Loucy (cell line): ENCODE measurements at regions not wholly inside any gene's neighbourhood (a gene's known extent, or its start where the extent isn't known, plus 50 kb on each side); places are given as distances from the start of the nearest gene placed in this dataset.

Experiments used
- H2AFZ ChIP-seq: fragments of 200-600 bp; sonication (generic); 2 replicates; pipeline ENCODE4 v1.6.0; 2016; ENCODE audit warnings: antibody characterized with exemption, mild to moderate bottlenecking, low read length, moderate library complexity
- H3F3A ChIP-seq: fragments of 200-600 bp; 2 replicates; pipeline ENCODE4 v1.6.0; 2016; ENCODE audit warnings: antibody characterized with exemption, low read depth, mild to moderate bottlenecking
- H3K27me3 ChIP-seq: fragments of 200-600 bp; sonication (generic); 2 replicates; pipeline ENCODE4 v1.6.1; 2014; ENCODE audit warnings: low read length, mild to moderate bottlenecking; ENCODE audit not compliant: insufficient read depth, poor library complexity, severe bottlenecking
- H3K36me3 ChIP-seq: fragments of 200-600 bp; sonication (generic); 2 replicates; pipeline ENCODE4 v1.6.1; 2016; ENCODE audit warnings: low read length; ENCODE audit not compliant: insufficient read depth
- H3K4me1 ChIP-seq: fragments of 200-600 bp; sonication (generic); 2 replicates; pipeline ENCODE4 v1.5.1; 2014; ENCODE audit warnings: low read length, mild to moderate bottlenecking; ENCODE audit not compliant: insufficient read depth, poor library complexity, severe bottlenecking
- H3K4me2 ChIP-seq: fragments of 200-600 bp; sonication (generic); 2 replicates; pipeline ENCODE4 v1.6.0; 2014; ENCODE audit warnings: antibody characterized with exemption, low read length, low read depth, mild to moderate bottlenecking; ENCODE audit not compliant: poor library complexity, severe bottlenecking
- H3K4me3 ChIP-seq: fragments of 200-600 bp; sonication (generic); 2 replicates; pipeline ENCODE4 v1.5.1; 2014; ENCODE audit warnings: low read length, mild to moderate bottlenecking, mixed read lengths; ENCODE audit not compliant: poor library complexity, severe bottlenecking
- H3K79me2 ChIP-seq: fragments of 200-600 bp; sonication (generic); 2 replicates; pipeline ENCODE4 v1.6.1; 2014; ENCODE audit warnings: low read length; ENCODE audit not compliant: insufficient read depth
- H3K9ac ChIP-seq: fragments of 200-600 bp; sonication (generic); 2 replicates; pipeline ENCODE4 v1.6.0; 2014; ENCODE audit warnings: mild to moderate bottlenecking, low read depth, low read length, moderate library complexity; ENCODE audit not compliant: poor library complexity, severe bottlenecking
- H3K9me2 ChIP-seq: fragments of 200-600 bp; sonication (generic); replicated peaks from 2 replicates; pipeline ENCODE4 v1.6.1; 2016; ENCODE audit warnings: low read depth, low read length, mixed read lengths
- H3K9me3 ChIP-seq: fragments of 200-600 bp; sonication (generic); 2 replicates; pipeline ENCODE4 v1.6.1; 2014; ENCODE audit warnings: mild to moderate bottlenecking, antibody characterized with exemption, low read length, low read depth; ENCODE audit not compliant: insufficient read depth
- H4K20me1 ChIP-seq: fragments of 200-600 bp; sonication (generic); 2 replicates; pipeline ENCODE4 v1.6.0; 2014; ENCODE audit warnings: antibody characterized with exemption, low read length, mild to moderate bottlenecking; ENCODE audit not compliant: insufficient read depth, poor library complexity, severe bottlenecking
- CTCF ChIP-seq: fragments of 200-600 bp; sonication (generic); conservative IDR thresholded peaks from 2 replicates; pipeline ENCODE4 v1.5.1; 2014; ENCODE audit warnings: mild to moderate bottlenecking, antibody characterized with exemption, low read length
- EZH2phosphoT487 ChIP-seq: fragments of 200-600 bp; IDR thresholded peaks from 2 replicates; pipeline ENCODE4 v1.6.1; 2018; ENCODE audit warnings: antibody characterized with exemption, mild to moderate bottlenecking, moderate library complexity, borderline replicate concordance

GRCh38 chr10:128437786-128438345, 311.6 kb upstream of the MKI67 start:
- H3K9me3 ChIP-seq = no peaks in the 10 kb centered on the region
- no peak overlapping the region for H3K4me3 ChIP-seq
- no peaks in the 10 kb centered on the region for H3K4me1 ChIP-seq
- H4K20me1 ChIP-seq = no peaks in the 10 kb centered on the region
- no peaks in the 10 kb centered on the region for H3K36me3 ChIP-seq
- TF ChIP-seq EZH2phosphoT487 = no peak
- TF ChIP-seq CTCF = no peak
- no peaks in the 10 kb centered on the region for H3F3A ChIP-seq
- H3K9me2 ChIP-seq = no peaks in the 10 kb centered on the region
- no peak overlapping the region for H2AFZ ChIP-seq
- no peaks in the 10 kb centered on the region for H3K27me3 ChIP-seq
- H3K79me2 ChIP-seq = no peaks in the 10 kb centered on the region
- no peak overlapping the region for H3K9ac ChIP-seq
- no peak overlapping the region for H3K4me2 ChIP-seq

GRCh38 chr10:128438417-128439063, 312.3 kb upstream of the MKI67 start:
- Histone ChIP-seq H2AFZ (no peak overlapping the region), H3K27me3 (no peaks in the 10 kb centered on the region), H3K79me2 (no peaks in the 10 kb centered on the region), H3K4me3 (no peak overlapping the region), H3K9me2 (no peaks in the 10 kb centered on the region), H3K9ac (no peak overlapping the region), H3K4me2 (no peak overlapping the region), H3K4me1 (no peaks in the 10 kb centered on the region), H3F3A (no peaks in the 10 kb centered on the region), H3K36me3 (no peaks in the 10 kb centered on the region), H3K9me3 (no peaks in the 10 kb centered on the region), H4K20me1 (no peaks in the 10 kb centered on the region)
- no peak for TF ChIP-seq EZH2phosphoT487
- TF ChIP-seq CTCF = no peak

GRCh38 chr10:128440513-128441160, 314.4 kb upstream of the MKI67 start:
- H3K9me3 ChIP-seq = no peaks in the 10 kb centered on the region
- no peaks in the 10 kb centered on the region for H3K79me2 ChIP-seq
- H4K20me1 ChIP-seq = no peaks in the 10 kb centered on the region
- no peak overlapping the region for H2AFZ ChIP-seq
- H3K4me1 ChIP-seq = no peaks in the 10 kb centered on the region
- H3K4me2 ChIP-seq = no peak overlapping the region
- TF ChIP-seq EZH2phosphoT487 (no peak), CTCF (no peak)
- no peaks in the 10 kb centered on the region for H3K9me2 ChIP-seq
- H3K36me3 ChIP-seq = no peaks in the 10 kb centered on the region
- H3F3A ChIP-seq = no peaks in the 10 kb centered on the region
- no peak overlapping the region for H3K4me3 ChIP-seq
- H3K27me3 ChIP-seq = no peaks in the 10 kb centered on the region
- no peak overlapping the region for H3K9ac ChIP-seq
